ENCODE measurements at regions not wholly inside any gene's neighbourhood (a gene's known extent, or its start where the extent isn't known, plus 50 kb on each side); places are given as distances from the start of the nearest gene placed in this dataset.

- no peak for TF ChIP-seq TAF1 (IDR thresholded peaks at IDR 0.05; ENCODE audit: low read depth)
- no peak for TF ChIP-seq EZH2 (IDR thresholded peaks at IDR 0.05; ENCODE audit: borderline replicate concordance, insufficient read depth, low read length, poor library complexity, severe bottlenecking)
- no peak for TF ChIP-seq CTCF (IDR thresholded peaks at IDR 0.05; ENCODE audit: poor library complexity, severe bottlenecking)
- TF ChIP-seq SMC3 (conservative IDR thresholded peaks at IDR 0.05; ENCODE audit: poor library complexity): no peak
- no peak for TF ChIP-seq POLR2AphosphoS5 (IDR thresholded peaks at IDR 0.05)
- no peak for TF ChIP-seq REST (IDR thresholded peaks at IDR 0.05; ENCODE audit: borderline replicate concordance)
Observed at GRCh38 chr1:177571076-177571475, 398.8 kb downstream of the SEC16B start.
